ENCODE measurements at regions not wholly inside any gene's neighbourhood (a gene's known extent, or its start where the extent isn't known, plus 50 kb on each side); places are given as distances from the start of the nearest gene placed in this dataset.

DNA sequence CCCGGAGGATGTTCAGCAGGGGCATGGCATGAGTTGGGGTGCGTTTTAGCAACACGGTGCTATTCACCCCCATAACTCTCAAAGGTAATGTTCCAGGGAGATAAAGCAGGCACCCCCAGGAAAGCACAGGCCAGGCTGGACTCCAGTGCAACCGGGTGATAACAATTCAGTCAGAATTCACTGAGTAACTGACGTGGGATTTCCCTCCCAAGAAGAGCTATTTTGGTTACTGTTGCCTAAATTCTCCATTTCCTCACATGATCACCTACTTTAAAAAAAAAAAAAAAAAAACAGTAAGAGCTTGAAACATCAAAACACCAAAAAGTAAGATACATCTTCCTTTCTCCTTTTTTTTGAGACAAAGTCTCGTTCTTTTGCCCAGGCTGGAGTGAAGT, 137.6 kb upstream of the WWC1 start:
- H3K27me3 Mint-ChIP-seq, result peaks cover 11% of the 10 kb centered on the region
- H3K9me3 Mint-ChIP-seq, result no peaks in the 10 kb centered on the region
- ATAC-seq, result no peak
- H3K36me3 Mint-ChIP-seq, result no peaks in the 10 kb centered on the region
- H3K27ac Mint-ChIP-seq, result no peak overlapping the region
- no peaks in the 10 kb centered on the region for H3K4me1 Mint-ChIP-seq
- no peak overlapping the region for H3K4me3 Mint-ChIP-seq

DNA sequence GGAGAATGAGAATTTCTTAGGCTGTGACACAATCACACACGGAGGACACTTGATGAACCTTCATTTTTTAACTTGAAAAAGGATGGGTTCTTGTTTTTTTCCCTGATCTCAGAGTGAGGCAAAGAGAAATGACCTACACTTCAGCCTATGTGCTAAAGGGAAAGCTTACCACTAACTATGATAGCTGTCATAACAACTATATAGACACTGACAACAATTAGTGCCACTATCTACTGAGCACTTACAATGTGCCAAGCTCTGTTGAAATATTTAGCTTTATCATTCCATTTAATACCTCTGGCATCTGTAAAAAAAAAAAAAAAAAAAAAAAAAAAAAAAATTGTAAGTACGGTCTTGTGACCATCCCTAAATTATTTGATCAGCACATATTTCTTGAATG, 135.9 kb upstream of the WWC1 start:
- H3K4me1 Mint-ChIP-seq, result no peaks in the 10 kb centered on the region

DNA sequence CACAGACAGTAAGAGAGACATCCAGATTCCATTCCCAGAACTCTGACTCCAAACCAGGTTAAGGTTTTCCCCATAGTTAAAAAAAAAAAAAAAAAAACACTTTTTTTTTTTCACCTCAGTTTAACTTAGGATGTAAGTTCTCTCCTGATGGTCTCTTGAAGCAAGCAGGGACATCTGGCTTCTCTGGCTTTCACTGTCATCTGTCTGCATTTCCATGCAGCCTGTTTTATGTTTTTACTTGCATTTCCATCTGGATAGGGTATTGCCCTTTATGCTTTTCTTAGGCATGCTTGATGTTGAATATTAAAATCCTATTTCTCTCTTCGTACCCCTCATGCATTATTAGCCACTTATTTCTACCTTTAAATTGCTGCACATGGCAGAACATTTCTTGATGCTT, 135.3 kb upstream of the WWC1 start:
- no peaks in the 10 kb centered on the region for H3K27me3 Mint-ChIP-seq
- H3K27ac Mint-ChIP-seq, result no peak overlapping the region
- no peak overlapping the region for H3K4me3 Mint-ChIP-seq
- H3K9me3 Mint-ChIP-seq, result no peaks in the 10 kb centered on the region
- no peaks in the 10 kb centered on the region for H3K4me1 Mint-ChIP-seq
- H3K36me3 Mint-ChIP-seq, result no peaks in the 10 kb centered on the region
- no peak for ATAC-seq

More for the DNA sequence above, 135.9 kb upstream of the WWC1 start:
- Mint-ChIP-seq H3K36me3 (no peaks in the 10 kb centered on the region), H3K27me3 (no peaks in the 10 kb centered on the region), H3K27ac (no peak overlapping the region), H3K4me3 (no peak overlapping the region), H3K9me3 (no peaks in the 10 kb centered on the region)
- no peak for ATAC-seq

DNA sequence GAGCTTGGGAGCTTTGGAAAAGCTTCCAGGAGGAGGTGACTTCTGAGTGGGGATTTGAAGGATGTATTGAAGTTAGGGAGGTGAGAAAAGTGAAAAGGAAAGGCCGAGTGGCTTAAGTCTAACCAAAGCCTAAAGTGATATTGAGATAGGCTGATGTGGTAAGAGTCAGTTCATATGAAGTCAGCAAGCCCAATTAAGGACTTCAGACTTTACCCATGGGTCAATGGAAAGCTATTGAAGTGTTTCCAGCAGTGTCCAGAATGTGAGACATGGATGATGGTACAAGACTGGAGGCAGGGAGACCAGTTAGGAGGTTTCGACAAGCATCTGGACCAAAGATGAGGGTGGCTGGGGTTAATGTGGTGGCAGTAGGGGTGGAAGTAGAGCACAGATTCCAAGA, 134.3 kb upstream of the WWC1 start:
- Mint-ChIP-seq H3K9me3 (no peaks in the 10 kb centered on the region), H3K27ac (no peak overlapping the region), H3K4me1 (no peaks in the 10 kb centered on the region), H3K36me3 (no peaks in the 10 kb centered on the region), H3K4me3 (no peak overlapping the region), H3K27me3 (no peaks in the 10 kb centered on the region)
- ATAC-seq, result no peak

DNA sequence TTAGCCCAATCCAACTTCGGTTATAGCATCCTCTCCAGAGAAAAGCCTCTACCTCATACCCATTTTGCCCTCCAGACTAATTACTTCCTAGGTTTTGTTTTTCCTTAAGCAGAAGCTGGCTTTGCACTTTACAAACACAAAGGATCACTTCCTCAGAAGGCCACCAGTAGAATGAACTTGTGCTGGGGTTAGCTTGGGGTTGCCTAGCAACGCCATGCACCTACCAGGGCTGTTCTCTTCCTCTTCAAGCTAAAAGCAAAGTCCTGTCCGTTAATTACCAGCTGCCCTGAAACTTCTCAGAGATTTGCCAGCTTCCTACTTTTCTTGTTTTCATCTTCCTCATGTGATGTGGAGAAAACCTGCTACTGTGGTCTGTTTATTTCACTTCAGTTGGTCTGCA, 132.0 kb upstream of the WWC1 start:
- H3K4me3 Mint-ChIP-seq, result no peak overlapping the region
- H3K27ac Mint-ChIP-seq, result no peak overlapping the region
- H3K36me3 Mint-ChIP-seq, result no peaks in the 10 kb centered on the region
- no peak for ATAC-seq
- no peaks in the 10 kb centered on the region for H3K9me3 Mint-ChIP-seq
- no peaks in the 10 kb centered on the region for H3K27me3 Mint-ChIP-seq
- no peaks in the 10 kb centered on the region for H3K4me1 Mint-ChIP-seq

DNA sequence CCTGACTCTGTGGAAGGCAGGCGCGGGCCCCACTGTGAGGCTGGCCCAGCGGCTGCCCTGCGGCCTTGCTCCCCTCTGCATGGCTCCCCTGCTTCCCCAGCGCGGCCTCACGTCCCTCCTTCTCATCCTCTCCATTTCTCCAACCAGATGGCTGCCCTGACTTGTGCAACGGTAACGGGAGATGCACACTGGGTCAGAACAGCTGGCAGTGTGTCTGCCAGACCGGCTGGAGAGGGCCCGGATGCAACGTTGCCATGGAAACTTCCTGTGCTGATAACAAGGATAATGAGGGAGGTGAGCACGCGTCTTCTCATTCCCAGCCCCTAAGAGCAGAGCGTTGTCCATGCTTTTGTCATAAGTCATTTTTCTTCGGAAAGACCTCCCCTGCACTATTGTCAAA, 129.0 kb upstream of the WWC1 start:
- no peak for ATAC-seq

DNA sequence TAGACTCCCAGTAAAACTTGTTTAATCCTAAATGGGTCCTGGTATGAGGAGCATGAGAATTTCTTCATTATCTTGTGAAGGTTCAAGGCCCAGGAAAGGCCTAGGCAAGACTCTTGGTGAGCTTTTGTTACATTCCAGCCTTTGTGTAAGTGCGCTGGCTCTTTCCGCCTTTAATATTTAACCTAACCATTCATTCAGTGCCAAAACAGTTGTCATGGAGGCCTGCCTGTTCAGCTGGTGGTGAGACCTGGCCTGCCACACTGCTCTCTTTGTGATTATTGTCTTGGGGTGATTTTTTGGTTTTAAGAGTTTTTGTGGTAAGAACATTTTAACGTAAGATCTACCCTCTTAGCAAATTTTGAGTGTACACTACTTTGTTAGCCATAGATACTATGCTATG, 127.5 kb upstream of the WWC1 start:
- Mint-ChIP-seq H3K36me3 (no peaks in the 10 kb centered on the region), H3K27me3 (no peaks in the 10 kb centered on the region), H3K27ac (no peak overlapping the region), H3K4me3 (no peak overlapping the region), H3K9me3 (no peaks in the 10 kb centered on the region), H3K4me1 (no peaks in the 10 kb centered on the region)
- ATAC-seq, result no peak

More for the DNA sequence above, 129.0 kb upstream of the WWC1 start:
- Mint-ChIP-seq H3K36me3 (no peaks in the 10 kb centered on the region), H3K4me3 (no peak overlapping the region), H3K4me1 (no peaks in the 10 kb centered on the region), H3K27ac (no peak overlapping the region), H3K27me3 (no peaks in the 10 kb centered on the region), H3K9me3 (no peaks in the 10 kb centered on the region)

DNA sequence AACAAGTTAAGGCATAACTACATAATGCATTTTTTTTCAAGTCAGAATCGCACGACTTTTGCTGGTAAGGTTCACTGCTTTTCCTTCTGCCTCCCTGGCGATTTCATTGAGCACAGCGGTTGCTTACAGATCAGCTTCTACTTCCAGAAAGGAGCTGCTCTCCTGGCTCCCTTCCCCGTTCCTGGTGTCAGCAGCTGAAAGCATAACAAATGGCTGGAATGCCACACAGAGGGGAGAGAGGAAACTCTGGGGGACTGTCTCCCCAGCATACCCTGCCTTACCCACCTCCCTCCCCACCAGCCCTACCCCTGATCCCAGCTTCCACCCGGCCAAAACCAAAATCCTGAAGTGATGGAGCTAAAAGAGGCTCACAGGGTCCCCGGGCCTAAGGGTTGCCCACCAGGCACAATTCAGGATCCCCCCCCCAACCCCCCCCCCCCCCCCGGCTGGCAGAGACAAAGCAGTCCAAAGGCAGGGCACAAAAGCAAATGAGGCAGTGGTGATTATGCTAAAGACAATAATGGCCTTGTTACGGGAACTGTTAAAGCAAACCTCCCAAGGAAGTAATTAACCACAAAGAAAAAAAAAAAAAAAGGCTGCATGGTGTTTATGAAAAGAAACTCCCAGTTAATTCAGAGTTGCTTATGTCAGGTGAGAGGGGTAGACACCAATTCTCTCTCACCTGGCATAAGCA, 126.1 kb upstream of the WWC1 start:
- Mint-ChIP-seq H3K27ac (no peak overlapping the region), H3K9me3 (no peaks in the 10 kb centered on the region), H3K27me3 (no peaks in the 10 kb centered on the region)

DNA sequence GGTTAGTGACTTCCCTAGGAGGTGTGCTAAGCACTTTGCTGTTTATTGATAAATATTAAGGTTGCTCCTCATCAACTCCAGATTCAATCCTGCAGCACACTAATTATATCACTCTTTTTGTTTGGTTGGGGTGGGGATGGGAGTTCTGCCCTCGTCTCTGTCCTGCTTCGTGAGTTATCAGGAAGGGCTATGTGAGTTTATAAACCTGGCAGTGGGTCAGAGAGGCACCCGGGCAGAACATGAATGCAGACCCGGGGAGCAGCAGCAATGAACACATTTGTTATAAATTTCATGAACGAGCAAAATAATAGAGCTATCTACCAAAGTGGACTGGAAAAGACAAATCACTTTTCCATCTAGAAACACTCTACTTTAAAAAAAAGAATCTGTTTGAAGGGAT, 125.5 kb upstream of the WWC1 start:
- Mint-ChIP-seq H3K27me3 (no peaks in the 10 kb centered on the region), H3K4me1 (no peaks in the 10 kb centered on the region), H3K9me3 (no peaks in the 10 kb centered on the region), H3K4me3 (no peak overlapping the region), H3K36me3 (no peaks in the 10 kb centered on the region), H3K27ac (no peak overlapping the region)
- no peak for ATAC-seq

More for the DNA sequence above, 126.1 kb upstream of the WWC1 start:
- ATAC-seq, result no peak
- Mint-ChIP-seq H3K4me3 (no peak overlapping the region), H3K36me3 (no peaks in the 10 kb centered on the region), H3K4me1 (no peaks in the 10 kb centered on the region)

DNA sequence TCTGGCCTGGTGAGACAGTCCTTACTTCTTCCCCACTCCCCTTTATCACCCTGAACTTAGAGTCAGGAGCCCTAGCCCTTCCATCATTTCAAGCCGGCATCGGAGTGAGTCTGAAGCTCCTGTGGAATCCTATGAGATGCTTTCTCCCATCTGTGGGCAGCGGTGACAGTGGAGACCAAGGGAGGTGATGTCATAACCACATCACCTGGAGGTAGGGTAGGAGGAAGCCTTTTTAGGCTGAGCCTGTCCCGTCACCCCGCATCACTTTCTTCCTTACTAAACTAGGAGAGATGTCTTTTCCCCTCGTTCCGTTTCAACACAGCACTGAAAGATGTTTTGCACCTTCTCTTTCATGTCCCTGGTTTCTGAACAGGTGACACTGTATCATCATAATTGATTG, 124.1 kb upstream of the WWC1 start:
- H3K9me3 Mint-ChIP-seq, result no peaks in the 10 kb centered on the region
- no peak for ATAC-seq
- no peaks in the 10 kb centered on the region for H3K27me3 Mint-ChIP-seq
- H3K27ac Mint-ChIP-seq, result no peak overlapping the region
- H3K36me3 Mint-ChIP-seq, result no peaks in the 10 kb centered on the region
- H3K4me1 Mint-ChIP-seq, result no peaks in the 10 kb centered on the region
- H3K4me3 Mint-ChIP-seq, result no peak overlapping the region

DNA sequence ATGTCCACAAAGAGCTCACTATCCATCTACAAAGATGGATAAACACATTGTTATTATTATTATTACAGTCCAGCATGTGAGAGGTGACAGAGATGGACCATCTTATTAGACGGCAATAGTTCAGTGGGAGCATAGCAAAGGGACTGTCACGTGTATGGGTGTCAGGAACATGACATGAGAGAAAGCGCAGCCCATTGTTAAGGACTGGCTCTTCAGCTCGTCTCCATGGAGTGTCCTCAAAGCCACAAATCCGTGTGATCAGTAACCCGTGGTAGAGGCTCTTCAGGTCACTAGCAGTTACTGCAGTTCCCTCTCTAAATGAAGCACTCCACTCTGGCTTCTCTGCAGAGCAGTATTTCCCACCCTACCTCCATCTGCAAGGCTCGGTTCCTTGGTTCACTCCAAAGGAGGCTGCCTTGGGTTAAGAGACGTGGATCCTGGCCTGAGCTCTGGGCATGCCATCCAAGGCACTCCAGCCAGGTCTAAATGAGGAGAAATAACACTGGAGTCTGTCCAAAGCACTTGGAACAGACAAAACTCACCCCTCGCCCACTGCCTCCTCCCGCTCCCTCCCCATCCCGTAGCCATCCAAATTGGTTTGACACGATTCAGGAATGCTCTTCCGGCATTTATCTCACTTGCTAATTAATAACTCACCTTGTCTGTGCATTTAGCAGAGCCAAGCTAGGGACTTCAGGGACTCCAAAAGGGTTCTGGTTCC, 122.3 kb upstream of the WWC1 start:
- Mint-ChIP-seq H3K4me1 (no peaks in the 10 kb centered on the region), H3K27me3 (no peaks in the 10 kb centered on the region)
- no peak for ATAC-seq

DNA sequence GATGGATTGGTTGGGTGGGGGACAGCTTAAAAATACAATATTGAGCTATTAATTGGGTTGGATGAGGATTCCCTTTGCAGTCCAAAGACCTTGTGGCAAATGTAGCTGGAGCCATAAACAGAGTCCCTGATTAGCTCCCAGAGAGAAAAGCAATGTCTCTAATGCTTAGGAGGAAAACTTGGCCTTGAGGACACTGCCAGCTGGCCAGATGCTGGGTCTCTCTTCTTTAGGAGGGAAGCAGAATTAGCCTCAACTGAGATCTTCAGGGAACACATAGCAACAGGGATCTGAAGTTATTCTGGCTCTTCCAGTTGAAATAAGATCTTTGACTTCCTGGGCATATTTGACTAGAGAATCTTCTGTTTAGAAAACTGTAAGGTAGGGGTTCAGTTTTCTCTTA, 121.7 kb upstream of the WWC1 start:
- Mint-ChIP-seq H3K9me3 (no peaks in the 10 kb centered on the region), H3K27me3 (no peaks in the 10 kb centered on the region), H3K4me1 (no peaks in the 10 kb centered on the region), H3K36me3 (no peaks in the 10 kb centered on the region), H3K27ac (no peak overlapping the region), H3K4me3 (no peak overlapping the region)
- no peak for ATAC-seq

More for the DNA sequence above, 122.3 kb upstream of the WWC1 start:
- Mint-ChIP-seq H3K4me3 (no peak overlapping the region), H3K36me3 (no peaks in the 10 kb centered on the region), H3K9me3 (no peaks in the 10 kb centered on the region), H3K27ac (no peak overlapping the region)

DNA sequence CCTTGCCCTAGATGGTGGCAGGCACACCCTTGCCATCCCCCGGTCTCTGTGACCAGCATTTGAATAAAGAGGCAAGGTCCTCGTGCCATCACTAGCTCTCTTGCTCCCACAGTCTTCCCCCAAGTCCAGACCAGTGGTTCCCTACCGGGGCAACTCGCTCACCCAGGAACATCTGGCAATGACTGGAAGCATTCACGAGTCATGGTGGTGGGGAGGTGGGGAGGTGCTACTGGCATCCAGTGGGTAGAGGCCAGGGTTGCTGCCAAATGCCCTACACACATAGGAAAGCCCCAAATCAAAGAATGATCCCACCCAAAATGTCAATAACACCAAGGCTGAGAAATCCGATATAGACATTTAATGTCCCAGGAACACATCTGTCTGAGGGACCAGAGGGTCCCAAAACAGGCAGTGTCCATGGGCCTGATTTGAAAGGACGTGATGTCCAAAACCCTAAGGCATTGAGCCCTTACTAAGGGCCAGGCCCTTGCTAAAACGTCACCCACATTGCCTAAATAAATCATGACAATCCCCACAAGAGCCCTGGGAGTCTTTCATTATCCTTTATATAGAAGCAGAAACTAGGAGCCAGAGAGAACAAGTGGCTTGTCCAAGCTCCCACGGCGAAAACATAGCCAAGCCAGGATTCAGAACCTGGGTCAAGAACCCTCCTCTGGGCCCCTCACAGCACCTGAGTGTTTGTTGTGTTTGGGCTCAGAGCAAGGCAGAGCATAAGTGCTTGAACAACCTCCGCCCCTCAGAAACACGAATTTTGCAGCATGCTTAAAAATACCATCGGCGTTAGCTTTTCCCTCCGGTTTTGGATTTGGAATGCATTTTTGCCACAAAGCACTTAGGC, 119.3 kb upstream of the WWC1 start:
- H3K27me3 Mint-ChIP-seq, result no peaks in the 10 kb centered on the region
- H3K36me3 Mint-ChIP-seq, result no peaks in the 10 kb centered on the region
- H3K27ac Mint-ChIP-seq, result no peak overlapping the region
- no peak overlapping the region for H3K4me3 Mint-ChIP-seq
- no peaks in the 10 kb centered on the region for H3K4me1 Mint-ChIP-seq
- no peaks in the 10 kb centered on the region for H3K9me3 Mint-ChIP-seq
- ATAC-seq, result no peak

DNA sequence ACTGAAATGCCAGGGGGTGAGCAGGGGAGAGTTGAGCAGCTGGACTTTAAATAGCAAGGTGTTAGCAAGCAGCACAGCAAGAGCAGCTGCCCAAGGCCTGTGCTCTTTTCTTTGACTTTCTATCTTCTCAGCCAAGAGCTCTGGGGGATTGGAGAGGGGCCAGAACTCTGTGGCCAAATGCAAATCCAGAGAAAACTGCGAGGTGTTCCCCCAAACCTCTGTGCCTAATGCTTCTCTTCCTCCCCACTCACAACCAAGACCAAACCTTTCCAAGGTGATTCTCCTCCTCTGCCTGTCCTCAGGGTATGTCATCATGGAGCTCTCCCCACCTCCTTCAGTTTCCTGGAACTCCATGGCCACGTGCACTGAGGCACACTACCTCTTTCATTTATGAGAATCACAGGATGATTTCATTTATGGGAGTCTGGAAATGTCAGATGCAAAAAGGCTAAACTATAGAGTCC, 118.7 kb upstream of the WWC1 start:
- Mint-ChIP-seq H3K9me3 (no peaks in the 10 kb centered on the region), H3K4me1 (no peaks in the 10 kb centered on the region), H3K4me3 (no peak overlapping the region), H3K36me3 (no peaks in the 10 kb centered on the region), H3K27ac (no peak overlapping the region), H3K27me3 (no peaks in the 10 kb centered on the region)
- no peak for ATAC-seq

DNA sequence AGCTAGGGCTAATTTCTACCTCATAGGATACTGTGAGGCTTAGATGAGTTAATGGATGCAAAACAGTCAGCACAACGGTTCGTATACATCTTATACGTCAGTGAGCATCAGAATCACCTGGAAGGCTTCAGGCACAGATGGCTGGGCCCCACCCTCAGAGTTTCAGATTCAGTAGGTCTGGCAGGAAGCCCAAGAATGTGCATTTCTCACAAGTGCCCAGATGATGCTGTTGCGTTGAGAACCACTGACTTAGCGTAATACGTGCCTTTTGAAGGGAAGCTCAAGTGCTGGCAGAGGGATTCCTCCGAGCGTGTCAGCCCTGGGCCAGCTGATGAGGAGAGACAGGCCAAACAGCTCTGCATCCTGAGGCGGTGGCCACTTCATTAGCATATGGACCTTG, 117.1 kb upstream of the WWC1 start:
- Mint-ChIP-seq H3K9me3 (no peaks in the 10 kb centered on the region), H3K36me3 (no peaks in the 10 kb centered on the region), H3K4me1 (no peaks in the 10 kb centered on the region), H3K27me3 (no peaks in the 10 kb centered on the region), H3K27ac (no peak overlapping the region), H3K4me3 (no peak overlapping the region)
- ATAC-seq, result no peak
